Endodermal cell (in vitro differentiated cells): ENCODE measurements at regions not wholly inside any gene's neighbourhood (a gene's known extent, or its start where the extent isn't known, plus 50 kb on each side); places are given as distances from the start of the nearest gene placed in this dataset.

ENCODE experiments used
- DNase-seq: peaks from one replicate; pipeline ENCODE4 v3.0.0-alpha.2; 2017
- H3K27ac ChIP-seq: 2 replicates; pipeline ENCODE4 v1.5.1; 2013; ENCODE audit warnings: mild to moderate bottlenecking, low read depth, low read length, moderate library complexity
- H3K27me3 ChIP-seq: 2 replicates; pipeline ENCODE4 v1.6.1; 2013; ENCODE audit warnings: mild to moderate bottlenecking, low read length, moderate library complexity; ENCODE audit not compliant: insufficient read depth, control insufficient read depth, poor library complexity, severe bottlenecking
- H3K36me3 ChIP-seq: 2 replicates; pipeline ENCODE4 v1.7.0; 2013; ENCODE audit warnings: mild to moderate bottlenecking, low read length, moderate library complexity; ENCODE audit not compliant: control insufficient read depth, insufficient read depth
- H3K4me1 ChIP-seq: one replicate; pipeline ENCODE4 v1.7.0; 2013; ENCODE audit warnings: low read length; ENCODE audit not compliant: control insufficient read depth, insufficient read depth
- H3K4me3 ChIP-seq: 2 replicates; pipeline ENCODE4 v1.5.1; 2013; ENCODE audit warnings: mild to moderate bottlenecking, low read length, moderate library complexity
- H3K9ac ChIP-seq: 2 replicates; pipeline ENCODE4 v1.6.1; 2013; ENCODE audit warnings: mild to moderate bottlenecking, low read length, moderate library complexity; ENCODE audit not compliant: poor library complexity, severe bottlenecking; ENCODE audit errors: extremely low read depth
- H3K9me3 ChIP-seq: 2 replicates; pipeline ENCODE4 v1.6.1; 2013; ENCODE audit warnings: mild to moderate bottlenecking, low read length, moderate library complexity; ENCODE audit not compliant: control insufficient read depth
- H3K27ac Mint-ChIP-seq: 2 replicates; pipeline ENCODE4 v1.8.0; 2020; ENCODE audit warnings: mixed read lengths
- H3K27me3 Mint-ChIP-seq: 2 replicates; pipeline ENCODE4 v1.8.0; 2021; ENCODE audit warnings: mild to moderate bottlenecking, mixed read lengths; ENCODE audit not compliant: insufficient read depth
- H3K36me3 Mint-ChIP-seq: 2 replicates; pipeline ENCODE4 v1.8.0; 2020; ENCODE audit warnings: low read depth, mixed read lengths
- H3K4me1 Mint-ChIP-seq: 2 replicates; pipeline ENCODE4 v1.8.0; 2020; ENCODE audit warnings: mixed read lengths
- H3K4me3 Mint-ChIP-seq: 2 replicates; pipeline ENCODE4 v1.8.0; 2020; ENCODE audit warnings: mild to moderate bottlenecking, moderate library complexity, mixed read lengths
- H3K9me3 Mint-ChIP-seq: 2 replicates; pipeline ENCODE4 v1.8.0; 2020; ENCODE audit warnings: mild to moderate bottlenecking, mixed read lengths
- WGBS, 2 experiments: methylation state at CpG; one replicate each; pipeline versions ENCODE4 v1.1.5 to v1.1.7; 2013; ENCODE audit warnings: missing lambda C conversion rate in 2 of 2, mixed read lengths in 1 of 2; ENCODE audit not compliant: insufficient coverage in 1 of 2, insufficient read length in 1 of 2; 5-methylcytosine and 5-hydroxymethylcytosine counted together
- TF ChIP-seq, protein P1 (sequence below): fragments of 200-600 bp; sonication (generic); conservative IDR thresholded peaks from 2 replicates; pipeline ENCODE4 v1.5.0; 2021; ENCODE audit warnings: antibody characterized with exemption, mild to moderate bottlenecking

DNA sequence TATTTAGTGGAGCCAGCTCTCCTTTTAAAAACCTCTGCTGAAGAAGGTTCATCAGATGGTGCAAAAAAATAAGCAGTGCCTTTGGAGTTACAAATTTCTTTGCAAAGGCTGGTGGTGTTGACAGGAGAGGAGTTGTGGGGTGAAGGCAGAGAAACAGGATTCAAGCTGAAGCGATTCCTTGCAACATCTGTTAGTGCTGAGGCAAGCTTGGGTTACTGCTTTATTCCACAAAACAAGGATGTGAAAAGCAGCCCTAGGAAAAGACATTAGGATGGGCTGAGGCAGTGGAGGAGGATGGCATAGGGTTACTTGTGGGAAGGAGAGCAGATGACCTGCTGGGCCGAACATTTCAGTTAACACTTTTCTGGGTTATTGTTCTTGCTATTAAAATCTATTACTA, 390.7 kb downstream of the DLEU7 start:
- TF ChIP-seq, protein P1, sequence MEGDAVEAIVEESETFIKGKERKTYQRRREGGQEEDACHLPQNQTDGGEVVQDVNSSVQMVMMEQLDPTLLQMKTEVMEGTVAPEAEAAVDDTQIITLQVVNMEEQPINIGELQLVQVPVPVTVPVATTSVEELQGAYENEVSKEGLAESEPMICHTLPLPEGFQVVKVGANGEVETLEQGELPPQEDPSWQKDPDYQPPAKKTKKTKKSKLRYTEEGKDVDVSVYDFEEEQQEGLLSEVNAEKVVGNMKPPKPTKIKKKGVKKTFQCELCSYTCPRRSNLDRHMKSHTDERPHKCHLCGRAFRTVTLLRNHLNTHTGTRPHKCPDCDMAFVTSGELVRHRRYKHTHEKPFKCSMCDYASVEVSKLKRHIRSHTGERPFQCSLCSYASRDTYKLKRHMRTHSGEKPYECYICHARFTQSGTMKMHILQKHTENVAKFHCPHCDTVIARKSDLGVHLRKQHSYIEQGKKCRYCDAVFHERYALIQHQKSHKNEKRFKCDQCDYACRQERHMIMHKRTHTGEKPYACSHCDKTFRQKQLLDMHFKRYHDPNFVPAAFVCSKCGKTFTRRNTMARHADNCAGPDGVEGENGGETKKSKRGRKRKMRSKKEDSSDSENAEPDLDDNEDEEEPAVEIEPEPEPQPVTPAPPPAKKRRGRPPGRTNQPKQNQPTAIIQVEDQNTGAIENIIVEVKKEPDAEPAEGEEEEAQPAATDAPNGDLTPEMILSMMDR: no peak
- 94 to 100% methylated on average over 2 of the region's 2 CpGs for WGBS, 2 experiments
- no peaks in the 10 kb centered on the region for H3K27me3 ChIP-seq
- no peaks in the 10 kb centered on the region for H3K36me3 ChIP-seq
- no peak overlapping the region for H3K27ac ChIP-seq
- Mint-ChIP-seq H3K27ac (no peak overlapping the region), H3K4me3 (no peak overlapping the region), H3K9me3 (no peaks in the 10 kb centered on the region), H3K4me1 (peaks cover 21% of the 10 kb centered on the region), H3K27me3 (no peaks in the 10 kb centered on the region), H3K36me3 (no peaks in the 10 kb centered on the region)
- peaks cover 4% of the 10 kb centered on the region for H3K4me1 ChIP-seq
- H3K9me3 ChIP-seq: no peaks in the 10 kb centered on the region
- no peak overlapping the region for H3K9ac ChIP-seq
- DNase-seq: no peak
- no peak overlapping the region for H3K4me3 ChIP-seq

DNA sequence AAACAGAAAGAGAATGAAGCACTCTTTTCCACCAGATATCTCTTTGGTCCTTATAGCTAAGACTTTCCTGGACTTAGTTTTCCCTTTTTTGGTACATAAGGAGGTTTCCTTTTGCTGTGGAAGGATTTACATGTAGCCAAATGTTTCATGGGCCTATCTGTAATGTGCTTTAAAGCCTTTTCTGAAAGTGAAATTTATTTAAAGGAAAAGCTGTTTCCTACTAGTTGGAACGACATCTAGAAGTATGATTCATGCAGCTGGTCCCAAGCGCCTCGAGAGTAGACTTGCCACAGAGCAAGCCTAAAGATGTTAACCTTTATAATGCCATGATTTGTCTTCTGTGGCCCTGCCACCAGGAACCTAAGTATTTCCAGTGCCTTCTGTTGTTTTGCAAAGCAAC, 390.3 kb downstream of the DLEU7 start:
- Histone ChIP-seq H3K9me3 (no peaks in the 10 kb centered on the region), H3K4me3 (no peak overlapping the region), H3K4me1 (peaks cover 4% of the 10 kb centered on the region), H3K9ac (no peak overlapping the region), H3K27ac (no peak overlapping the region), H3K27me3 (no peaks in the 10 kb centered on the region), H3K36me3 (no peaks in the 10 kb centered on the region)
- Mint-ChIP-seq H3K27ac (no peak overlapping the region), H3K36me3 (no peaks in the 10 kb centered on the region), H3K27me3 (no peaks in the 10 kb centered on the region), H3K4me3 (no peak overlapping the region), H3K4me1 (peaks cover 19% of the 10 kb centered on the region), H3K9me3 (no peaks in the 10 kb centered on the region)
- TF ChIP-seq, protein P1: no peak
- no peak for DNase-seq
- WGBS, 2 experiments: 89 to 93% methylated on average over 3 of the region's 3 CpGs

DNA sequence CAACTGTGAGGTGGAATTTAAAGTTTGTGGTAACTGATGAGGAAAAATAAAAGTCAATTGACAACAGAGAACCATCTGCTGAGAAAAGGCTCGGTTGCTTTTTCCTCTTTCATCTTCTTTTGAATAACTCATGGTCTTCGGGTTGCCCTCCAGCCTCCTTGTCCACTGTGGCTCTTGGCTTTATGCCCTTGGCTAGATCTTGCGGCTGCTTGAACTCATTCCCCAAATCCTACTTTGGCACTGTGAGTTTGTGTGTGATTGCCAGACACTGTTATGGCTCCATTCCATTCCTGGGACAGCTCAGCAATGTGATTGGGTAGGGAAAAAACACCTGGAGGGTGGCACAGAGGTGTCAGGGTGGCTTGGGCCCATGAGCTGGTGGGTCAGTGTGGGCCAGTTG, 387.4 kb downstream of the DLEU7 start:
- no peak for DNase-seq
- Histone ChIP-seq H3K27ac (no peak overlapping the region), H3K9me3 (no peaks in the 10 kb centered on the region), H3K27me3 (no peaks in the 10 kb centered on the region), H3K4me1 (peaks cover 4% of the 10 kb centered on the region), H3K4me3 (no peak overlapping the region), H3K36me3 (no peaks in the 10 kb centered on the region), H3K9ac (no peak overlapping the region)
- Mint-ChIP-seq H3K27me3 (no peaks in the 10 kb centered on the region), H3K9me3 (no peaks in the 10 kb centered on the region), H3K27ac (no peak overlapping the region), H3K36me3 (no peaks in the 10 kb centered on the region), H3K4me1 (peaks cover 11% of the 10 kb centered on the region), H3K4me3 (no peak overlapping the region)
- 93 to 100% methylated on average over 1 to 3 of the region's 3 CpGs for WGBS, 2 experiments
- TF ChIP-seq, protein P1: no peak
